H4 (cell line): ENCODE measurements at regions not wholly inside any gene's neighbourhood (a gene's known extent, or its start where the extent isn't known, plus 50 kb on each side); places are given as distances from the start of the nearest gene placed in this dataset.
"Not testable (repeated sequence)": the region's sequence is repeated elsewhere in the genome, so short reads cannot be mapped to it uniquely, and the experiment has no call there.

Experiments
- DNase-seq: peaks from one replicate; pipeline ENCODE4 v3.0.0-alpha.2; 2015; ENCODE audit warnings: low spot score

DNA sequence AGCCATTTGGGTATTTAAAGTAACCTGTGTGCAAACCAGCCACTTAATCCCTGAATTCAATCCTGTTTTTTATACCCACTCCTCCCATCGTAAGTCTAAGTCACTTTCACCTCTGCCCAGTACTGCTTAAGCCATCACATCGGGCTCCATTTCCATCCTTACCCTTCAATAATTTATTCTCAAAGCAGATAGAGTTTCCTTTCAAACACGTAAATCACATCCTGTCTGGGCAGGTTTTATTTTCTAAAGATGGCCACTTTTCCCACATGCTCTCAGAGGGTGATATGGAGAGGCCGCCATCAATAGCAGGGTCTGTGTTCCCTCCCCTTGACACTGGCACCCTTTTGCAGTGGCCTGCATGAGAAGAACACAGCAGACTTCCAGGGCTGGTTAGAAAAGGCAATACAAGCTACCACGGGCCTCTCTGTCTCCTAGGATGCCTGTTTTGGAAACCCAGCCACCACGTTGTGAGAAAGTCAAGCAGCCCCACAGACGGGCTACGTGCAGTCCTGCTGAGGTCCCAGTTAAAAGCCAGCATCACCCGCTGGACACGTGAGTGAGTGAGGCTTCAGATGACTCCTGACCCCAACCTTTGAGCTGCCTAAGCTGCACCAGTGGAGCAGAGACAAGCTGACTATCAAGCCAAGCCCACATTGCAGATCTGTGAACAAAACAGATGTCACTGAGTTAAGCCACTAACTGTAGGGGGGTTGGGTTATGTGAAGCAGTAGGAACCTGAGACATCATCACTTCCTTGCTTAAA, 241.8 kb upstream of the SLCO3A1 start:
- DNase-seq = no peak

DNA sequence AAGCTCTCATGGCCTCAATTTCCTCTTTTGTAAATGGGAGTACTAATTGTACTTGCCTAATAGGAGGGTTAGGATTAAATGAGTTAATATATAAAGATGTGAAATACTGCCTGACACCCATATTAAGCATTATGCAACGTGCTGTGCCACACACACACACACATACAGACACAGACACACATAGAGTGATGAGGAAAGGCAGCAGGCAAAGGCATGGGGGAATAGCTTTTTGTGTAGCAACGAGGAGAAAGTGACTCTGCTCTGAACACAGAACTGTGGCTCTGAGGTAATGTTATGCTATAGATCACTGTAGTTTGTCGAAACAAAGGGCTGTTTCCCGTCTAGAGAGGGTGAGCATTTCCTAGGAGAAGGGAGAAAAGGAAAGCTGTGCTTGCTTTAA, 233.3 kb upstream of the SLCO3A1 start:
- no peak for DNase-seq

DNA sequence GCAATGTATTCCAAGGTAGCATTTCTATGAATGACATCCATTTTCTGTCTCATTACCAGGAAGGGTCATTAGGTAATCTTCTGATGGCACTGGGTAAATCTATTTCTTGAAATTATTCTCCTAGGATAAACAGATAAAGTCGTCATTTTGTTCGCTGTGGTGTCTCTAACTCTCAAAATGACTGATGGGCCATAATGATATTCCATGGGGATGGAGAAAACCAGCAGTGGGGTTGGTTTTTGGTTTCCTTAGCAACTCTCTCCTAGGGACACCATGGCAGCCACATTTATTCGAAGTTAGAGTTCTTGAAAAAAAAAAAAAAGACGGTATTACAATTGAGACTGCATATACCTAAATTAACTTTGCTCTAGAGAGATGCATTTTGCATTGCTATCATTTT, 231.3 kb upstream of the SLCO3A1 start:
- no peak for DNase-seq

DNA sequence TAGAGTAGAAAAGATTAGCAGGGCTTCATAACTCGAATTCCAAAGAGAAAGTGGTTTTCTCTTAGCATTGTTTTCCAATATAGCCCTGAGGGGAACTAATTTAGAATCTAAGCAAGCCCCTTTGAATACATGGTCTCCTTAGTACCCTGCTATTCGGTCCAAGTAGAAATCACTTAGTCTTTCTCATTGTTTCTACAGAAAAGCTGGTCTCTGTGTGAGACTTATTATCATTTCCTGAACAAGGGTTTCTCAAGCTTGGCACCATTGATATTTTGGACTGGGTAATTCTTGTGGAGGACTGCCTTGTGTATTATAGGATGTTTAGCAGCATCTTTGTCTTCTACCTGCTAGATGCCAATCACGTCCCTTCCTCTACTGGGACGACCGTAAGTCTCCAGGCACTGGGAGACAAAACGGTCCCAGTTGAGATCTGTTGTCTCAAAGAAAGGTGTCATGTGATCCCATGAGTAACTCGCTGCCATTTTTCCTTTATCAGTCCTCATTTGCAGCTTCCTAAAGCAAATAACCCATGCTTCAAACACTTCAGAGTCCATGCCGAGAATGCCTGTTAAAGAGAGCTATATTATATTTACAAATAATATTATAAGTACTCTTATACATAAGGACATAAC, 230.7 kb upstream of the SLCO3A1 start:
- DNase-seq = no peak

DNA sequence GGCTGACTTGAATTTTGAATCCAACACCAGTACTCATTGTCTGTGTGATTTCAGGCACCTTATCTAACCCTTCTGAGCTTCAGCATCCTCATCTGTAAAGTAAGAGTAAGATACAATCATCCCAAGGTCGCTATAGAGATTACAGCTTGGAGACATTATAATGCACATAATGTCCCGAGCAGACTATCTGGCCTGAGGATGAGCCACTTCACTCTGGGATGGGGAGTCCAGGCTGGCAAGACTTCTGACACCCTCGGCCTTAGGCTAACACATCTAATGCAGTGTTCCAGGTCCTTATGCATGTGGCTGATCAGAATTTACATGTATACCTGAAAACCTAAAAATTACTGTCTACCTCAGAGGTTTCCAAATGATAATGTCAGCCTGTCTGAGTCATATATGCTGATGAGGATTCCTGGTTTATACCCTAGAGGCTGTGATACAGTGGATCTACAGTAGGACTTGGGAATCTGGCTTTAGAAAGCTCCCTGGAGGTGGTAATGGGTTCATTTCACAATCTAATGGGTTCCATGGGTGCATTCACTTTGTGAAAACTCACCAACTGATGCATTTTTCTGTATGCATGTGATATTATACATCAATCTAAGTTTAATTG, 229.0 kb upstream of the SLCO3A1 start:
- no peak for DNase-seq

DNA sequence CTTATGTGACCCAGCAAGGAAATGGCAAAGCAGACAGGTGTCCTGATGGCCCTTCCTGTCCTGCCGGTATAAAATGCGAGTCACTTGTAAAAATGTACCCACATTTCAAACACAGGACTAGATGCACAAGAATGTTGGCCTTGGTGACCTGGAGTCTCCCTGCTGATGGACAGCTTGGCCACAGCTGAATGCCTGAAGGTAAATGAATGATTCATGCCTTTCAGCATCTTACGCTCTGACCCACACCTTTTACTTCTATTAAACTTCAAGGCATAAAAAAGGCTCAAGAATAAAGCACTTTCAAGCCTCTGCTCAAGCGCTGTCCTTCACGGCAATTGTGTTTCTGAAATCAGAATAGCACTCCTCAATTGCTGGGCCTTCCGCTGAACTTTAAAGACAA, 228.0 kb upstream of the SLCO3A1 start:
- no peak for DNase-seq

DNA sequence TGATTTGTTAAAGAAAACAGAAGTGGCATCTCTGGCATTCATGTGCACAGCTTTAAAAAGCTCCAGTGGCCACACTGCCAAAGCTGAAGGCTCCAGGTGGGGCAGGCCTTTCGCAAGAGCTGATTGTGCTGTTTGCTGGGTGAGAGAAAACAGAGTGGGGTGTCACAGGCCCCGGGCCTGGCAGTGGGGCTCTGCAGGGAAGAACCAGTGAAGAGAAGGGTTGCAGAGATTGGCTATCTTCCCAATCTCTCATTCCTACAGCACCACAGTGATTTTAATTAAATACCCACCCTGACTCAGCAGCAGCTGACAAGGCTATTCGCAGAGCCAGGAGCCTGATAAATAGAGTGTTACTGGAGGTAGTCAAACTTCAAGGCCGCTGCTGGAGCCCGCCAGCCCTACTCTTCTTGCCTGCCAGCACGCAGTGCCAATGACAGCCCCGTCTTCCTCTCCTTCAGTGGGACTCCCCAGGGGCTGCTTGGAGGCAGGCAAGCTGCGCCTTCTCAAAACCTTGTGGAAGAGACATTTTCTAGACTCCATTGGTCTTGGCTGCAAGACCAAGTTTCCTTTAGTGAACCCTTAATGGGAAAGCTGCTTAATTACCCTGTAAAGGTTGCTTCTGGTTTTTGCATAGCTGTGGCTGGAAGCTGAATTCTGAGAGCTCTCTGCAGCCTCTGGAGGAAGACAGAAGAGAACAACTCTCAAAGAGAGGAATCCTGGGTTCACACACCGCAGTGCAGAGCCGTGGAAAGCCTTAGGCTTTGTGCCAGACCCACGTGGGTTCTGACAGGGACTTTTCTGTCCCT, 225.8 kb upstream of the SLCO3A1 start:
- peak; percentile 14 for DNase-seq

DNA sequence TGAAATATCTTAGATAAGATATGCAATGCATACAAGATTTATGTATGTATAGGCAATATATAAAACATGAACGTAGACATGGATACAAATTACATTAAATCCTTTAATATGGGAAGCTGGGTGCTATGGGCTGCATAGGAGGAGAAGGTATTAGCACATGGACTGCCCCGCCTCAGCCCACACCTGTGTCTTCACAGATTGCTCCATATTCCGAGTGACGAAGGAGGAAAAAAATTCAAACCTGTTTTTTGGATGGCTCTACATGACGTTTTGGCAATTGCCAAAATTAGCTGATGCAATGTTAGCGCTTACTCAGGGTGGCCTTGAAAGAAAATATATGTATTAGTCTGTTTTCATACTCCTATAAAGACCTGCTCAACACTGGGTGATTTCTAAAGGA, 223.4 kb upstream of the SLCO3A1 start:
- no peak for DNase-seq

DNA sequence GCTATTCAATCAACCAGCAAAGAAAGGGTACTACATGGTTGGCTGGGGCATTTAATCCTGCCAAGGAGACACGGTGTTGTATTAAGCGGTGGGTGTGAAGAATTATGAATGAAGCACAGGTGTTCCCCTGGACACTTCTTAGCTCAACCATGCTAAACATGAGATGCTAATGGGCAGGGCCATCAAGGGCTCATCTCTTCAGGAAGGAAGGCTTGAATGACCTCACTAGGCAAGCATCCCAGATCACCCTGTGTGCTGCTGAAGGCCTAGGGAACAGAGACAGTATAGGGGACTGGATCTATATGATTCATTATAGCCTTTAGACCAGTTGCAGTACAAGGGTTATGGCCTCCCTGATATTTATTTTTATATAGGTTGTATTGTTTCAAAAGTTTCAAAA, 221.3 kb upstream of the SLCO3A1 start:
- DNase-seq = no peak

DNA sequence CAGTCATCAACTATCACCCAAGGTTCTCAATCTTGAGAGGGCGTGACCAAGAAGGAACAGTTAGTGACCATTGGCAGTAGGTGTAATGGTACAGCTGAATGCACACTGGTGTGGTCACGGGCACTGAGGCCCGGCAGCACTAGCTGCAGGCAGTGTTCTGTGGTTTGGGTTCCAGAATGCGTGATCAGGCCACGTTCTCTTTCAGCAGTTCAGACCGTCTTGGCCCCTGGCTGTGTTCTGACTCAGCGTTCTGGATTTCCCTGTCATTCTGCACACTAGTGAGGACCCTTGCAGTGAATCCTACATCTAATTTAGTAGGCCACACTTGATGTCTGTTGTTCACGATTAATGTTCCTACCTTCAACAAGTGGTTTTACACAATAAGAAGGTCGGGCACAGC, 220.5 kb upstream of the SLCO3A1 start:
- DNase-seq = no peak

DNA sequence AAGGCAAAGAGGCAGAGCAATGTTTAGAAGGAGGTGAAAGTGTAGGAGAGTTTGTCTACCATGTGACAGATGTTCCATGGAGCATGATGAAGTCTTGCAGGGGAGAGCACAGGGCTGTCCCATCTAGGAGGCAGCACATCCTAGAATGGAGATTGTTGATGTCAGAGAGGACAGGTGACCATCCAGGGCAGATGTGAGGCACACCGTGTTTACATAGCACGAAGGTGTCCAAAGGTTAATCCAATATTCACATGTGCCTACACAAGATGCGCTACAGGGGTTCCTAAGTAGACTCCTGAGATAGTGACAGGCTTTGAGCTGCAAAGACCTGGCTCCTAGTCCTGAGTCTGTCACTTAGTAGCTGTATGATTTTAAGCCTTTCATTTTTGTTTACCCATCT, 219.3 kb upstream of the SLCO3A1 start:
- DNase-seq = no peak

DNA sequence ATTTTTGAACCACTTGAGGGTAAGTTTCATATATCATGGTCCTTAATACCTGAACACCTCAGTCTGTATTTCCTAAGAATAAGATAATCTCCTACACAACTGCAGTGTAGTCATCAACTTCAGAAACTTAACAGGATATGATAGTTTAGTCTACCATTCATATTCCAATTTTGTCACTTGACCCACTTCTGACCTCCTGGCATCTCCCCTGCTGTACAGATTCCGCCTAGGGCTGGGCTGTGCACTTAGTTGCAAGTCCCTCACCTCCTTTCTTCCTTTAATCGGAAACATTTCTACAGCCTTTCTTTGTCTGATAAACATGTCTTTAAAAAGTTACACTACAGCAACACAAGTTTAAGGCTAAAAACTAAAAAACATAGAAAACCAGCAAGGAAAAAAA, 218.4 kb upstream of the SLCO3A1 start:
- no peak for DNase-seq

DNA sequence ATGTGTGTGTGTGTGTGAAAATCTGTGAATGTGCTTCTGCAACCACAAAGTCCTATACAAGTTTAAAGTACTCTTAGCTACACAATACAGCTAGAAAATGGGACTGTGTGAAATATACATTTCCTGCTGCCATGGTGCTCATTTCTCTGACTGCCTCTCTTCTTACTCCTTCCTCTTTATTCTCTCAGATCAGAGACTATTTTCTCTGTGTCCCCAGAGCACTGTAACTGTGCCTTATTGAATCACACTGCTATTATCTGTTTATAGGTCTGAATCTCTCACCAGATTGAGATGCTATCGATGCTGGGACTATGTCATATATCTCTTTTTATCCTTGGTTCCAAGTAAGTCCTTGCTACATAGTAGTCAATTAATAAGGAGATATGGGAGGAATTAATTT, 217.9 kb upstream of the SLCO3A1 start:
- DNase-seq = no peak

DNA sequence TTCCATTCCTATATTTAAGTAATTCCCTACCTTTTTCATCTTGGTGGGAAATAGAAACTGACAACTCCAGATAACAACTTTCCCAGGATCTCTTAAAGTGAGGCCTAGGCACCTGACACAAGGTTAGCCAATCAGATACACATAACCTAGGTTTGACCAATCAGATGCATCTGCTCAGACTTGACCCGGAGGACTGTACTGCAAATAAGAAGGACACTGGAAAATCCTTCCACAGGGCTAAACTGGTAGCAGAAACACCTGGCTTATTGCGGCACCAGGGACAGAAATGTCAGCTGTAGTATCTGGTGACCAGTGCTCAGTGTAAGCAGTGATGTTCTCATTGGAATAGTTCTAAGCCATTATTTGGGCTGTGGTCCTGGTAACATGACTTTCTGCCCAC, 204.5 kb upstream of the SLCO3A1 start:
- DNase-seq = no peak

DNA sequence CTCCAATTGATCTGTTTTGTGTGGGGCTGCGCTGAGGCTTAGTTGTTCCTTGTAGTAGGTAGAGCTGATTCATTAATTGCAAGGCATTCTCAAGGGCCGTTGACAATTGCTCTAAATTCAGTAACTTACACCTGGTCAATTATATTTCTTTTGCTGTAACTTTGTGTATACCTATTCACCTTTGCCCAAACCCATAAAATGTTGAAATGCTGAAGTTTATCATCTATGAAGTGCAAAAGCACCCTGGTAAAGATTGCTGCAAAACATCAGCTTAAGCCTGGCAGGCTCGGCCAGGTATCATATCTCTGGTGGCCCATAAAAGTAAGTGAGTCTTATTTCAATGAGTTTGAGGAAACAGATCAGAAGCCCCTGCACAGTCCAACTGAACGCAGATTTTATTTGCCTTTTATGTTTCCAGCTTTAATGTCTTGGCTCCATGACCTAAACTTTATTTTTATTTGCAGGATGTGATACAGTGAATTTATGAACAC, 203.6 kb upstream of the SLCO3A1 start:
- no peak for DNase-seq

DNA sequence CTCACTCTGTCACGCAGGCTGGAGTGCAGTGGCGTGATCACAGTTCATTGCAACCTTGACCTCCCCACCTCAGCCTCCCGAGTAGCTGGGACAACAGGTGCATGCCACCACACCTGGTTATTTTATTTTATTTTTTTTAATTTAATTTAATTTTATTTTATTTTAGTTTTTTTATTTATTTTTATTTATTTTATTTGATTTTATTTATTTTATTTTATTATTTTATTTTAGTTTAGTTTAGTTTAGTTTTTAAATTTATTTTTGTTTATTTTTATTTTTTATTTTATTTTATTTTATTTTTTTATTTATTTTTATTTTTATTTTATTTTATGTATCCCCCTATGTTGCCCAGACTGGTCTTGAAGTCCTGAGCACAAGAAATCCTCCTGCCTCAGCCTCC, 202.3 kb upstream of the SLCO3A1 start:
- no peak for DNase-seq

DNA sequence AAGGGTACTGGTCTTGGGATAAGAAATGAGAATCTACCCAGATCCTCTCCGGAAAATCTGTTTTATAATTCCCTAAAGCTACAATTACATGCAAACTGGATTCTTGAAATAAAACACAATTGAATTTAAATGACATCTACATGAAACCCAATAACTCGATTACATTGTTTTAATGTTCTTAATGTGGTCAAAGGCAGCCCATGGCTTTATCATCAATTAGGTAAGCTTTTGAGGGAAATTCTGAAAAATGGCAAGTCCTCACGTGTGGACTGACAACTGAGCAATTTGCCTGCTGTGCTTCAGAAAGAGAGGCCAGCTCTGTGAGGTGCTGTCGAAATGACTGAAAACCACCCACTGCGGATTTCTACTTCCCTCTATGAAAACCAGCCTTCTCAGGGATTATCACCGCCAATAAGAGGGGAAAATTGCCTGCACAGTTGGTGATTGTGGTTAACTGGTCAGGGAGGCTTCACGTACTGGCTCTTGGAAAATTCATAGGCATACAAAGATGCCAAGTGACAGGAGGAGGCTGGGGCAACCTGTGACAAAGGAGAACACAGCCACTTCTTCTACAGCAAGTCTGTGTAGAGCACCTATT, 200.8 kb upstream of the SLCO3A1 start:
- DNase-seq = no peak

DNA sequence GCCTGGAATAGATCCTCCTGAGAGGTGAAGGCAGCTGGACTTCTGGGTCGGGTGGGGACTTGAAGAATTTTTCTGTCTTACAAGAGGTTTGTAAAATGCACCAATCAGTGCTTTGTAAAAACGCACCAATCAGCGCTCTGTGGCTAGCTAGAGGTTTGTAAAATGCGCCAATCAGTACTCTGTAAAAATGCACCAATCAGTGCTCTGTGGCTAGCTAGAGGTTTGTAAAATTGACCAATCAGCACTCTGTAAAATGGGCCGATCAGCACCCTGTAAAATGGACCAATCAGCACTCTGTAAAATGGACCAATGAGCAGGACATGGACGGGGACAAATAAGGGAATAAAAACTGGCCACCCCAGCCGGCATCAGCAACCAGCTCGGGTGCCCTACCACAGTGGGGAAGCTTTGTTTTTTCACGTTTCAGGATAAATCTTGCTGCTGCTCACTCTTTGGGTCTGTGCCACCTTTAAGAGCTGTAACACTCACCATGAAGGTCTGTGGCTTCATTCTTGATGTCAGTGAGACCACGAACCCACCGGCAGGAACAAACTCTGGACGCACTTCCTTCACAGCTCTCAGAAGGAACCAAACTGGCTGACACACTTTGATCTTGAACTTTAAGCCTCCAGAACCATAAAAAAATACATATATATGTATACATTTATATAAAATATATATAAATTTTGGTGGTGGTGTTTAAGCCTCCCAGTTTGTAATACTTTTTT, 197.8 kb upstream of the SLCO3A1 start:
- not testable (repeated sequence) for DNase-seq

DNA sequence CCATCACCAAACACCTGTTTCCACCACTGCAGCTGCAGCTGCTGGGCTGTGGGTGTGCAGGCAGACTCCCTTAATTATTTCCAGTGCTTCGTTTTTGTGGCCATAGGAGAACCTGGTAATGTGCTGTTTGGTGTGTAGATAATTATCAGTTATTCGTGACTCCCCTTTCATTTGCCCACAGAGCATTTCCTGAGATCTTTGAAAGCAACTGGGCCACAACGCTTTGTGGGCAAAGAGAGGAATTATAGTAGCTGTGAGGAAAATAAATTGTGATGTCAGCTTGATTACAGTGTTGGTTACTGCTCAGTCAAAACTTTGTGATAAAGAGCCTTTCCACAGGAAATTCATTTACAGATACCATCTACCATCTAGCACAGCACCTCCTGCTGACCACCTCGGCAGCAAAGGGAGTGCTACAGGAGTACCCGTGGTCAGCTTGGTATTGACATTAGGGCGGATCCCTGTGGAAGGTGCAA, 193.3 kb upstream of the SLCO3A1 start:
- DNase-seq = no peak

DNA sequence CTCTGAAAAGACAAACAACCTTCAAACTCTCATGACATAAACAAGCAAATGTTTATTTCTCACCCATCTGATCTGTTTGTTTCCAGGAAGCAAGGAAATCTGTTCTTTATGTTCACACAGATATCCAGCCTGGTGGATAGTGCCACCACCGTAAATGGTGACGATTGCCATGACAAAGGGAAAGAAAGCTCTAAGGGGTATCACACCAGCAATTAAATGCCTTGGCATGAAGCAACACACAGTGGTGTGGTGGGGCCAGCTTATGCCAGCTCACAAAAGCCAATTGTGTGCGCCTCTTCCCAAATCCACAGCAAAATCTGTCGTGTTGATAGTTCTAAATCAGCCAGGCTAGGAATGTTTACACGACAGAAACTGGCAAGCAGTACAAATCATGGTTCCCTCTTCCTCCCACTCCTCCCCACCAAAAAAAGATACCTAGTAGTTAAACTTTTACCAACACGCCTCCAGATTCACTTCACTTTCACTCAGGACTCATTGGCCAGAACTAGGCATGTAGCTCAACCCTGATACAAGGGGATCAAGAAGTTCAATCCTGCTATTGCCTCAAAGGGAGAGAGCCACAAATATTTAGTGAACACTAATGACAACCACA, 189.2 kb upstream of the SLCO3A1 start:
- no peak for DNase-seq

DNA sequence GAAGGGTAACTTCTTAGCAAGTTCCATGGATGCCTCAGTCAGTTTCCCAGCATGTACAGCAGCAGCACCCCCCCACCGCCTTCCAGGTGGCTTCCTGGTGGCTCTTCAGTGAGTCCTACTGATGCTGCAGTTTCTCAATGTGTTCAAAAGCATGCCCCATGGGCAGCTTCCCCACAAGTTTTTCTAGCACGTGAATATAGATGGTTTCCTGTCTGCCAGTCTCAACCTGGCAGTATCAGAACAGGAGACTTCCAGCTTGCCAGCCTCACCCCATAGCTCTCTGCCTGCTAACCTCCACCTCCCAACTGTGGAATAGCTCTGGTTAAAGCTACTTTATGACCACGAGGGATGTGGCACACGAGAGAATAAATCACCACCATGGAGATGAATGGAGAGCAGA, 188.3 kb upstream of the SLCO3A1 start:
- no peak for DNase-seq
